IMR-90 (cell line): ENCODE measurements at regions not wholly inside any gene's neighbourhood (a gene's known extent, or its start where the extent isn't known, plus 50 kb on each side); places are given as distances from the start of the nearest gene placed in this dataset.

Experiments
- ATAC-seq: fragments of 200-7000 bp; cut with Tn5 transposase; 2 replicates; pipeline ENCODE4 v1.9.1; 2020; ENCODE audit warnings: low read depth, mild to moderate bottlenecking, moderate library complexity
- BruUV-seq: library from RNA; stranded (reverse); fragments of 400-500 nt; replicated peaks from 2 replicates; lab custom pipeline; 2021; lab: Mats Ljungman, UMichigan
- CTCF ChIA-PET: fragments of 300-600 bp; formaldehyde crosslinking; extraction: SDS; loops from one replicate; lab custom pipeline; 2021; ENCODE audit warnings: antibody characterized with exemption; lab: Yijun Ruan, JAX
- POLR2A ChIA-PET: fragments of 300-600 bp; sonication (Branson Sonifier 250); formaldehyde crosslinking; loops from one replicate; lab custom pipeline; 2022; ENCODE audit warnings: antibody characterized with exemption; ENCODE audit not compliant: unreplicated experiment; lab: Charles Lee
- DNase-seq: peaks from one replicate; pipeline ENCODE4 v3.0.0; 2013
- H2AFZ ChIP-seq: replicated peaks from 2 replicates; pipeline ENCODE3; 2013; ENCODE audit warnings: low read length, mild to moderate bottlenecking; ENCODE audit not compliant: poor library complexity
- H2AK5ac ChIP-seq: 2 replicates; pipeline ENCODE4 v1.6.1; 2013; ENCODE audit warnings: low read depth, low read length, inconsistent platforms
- H2AK9ac ChIP-seq: replicated peaks from 2 replicates; pipeline ENCODE3; 2013; ENCODE audit warnings: mild to moderate bottlenecking, low read depth, low read length, moderate library complexity; ENCODE audit not compliant: poor library complexity
- H2BK120ac ChIP-seq: 2 replicates; pipeline ENCODE4 v1.6.1; 2013; ENCODE audit warnings: low read depth, low read length, inconsistent platforms
- H2BK15ac ChIP-seq: 3 replicates; pipeline ENCODE4 v1.6.1; 2013; ENCODE audit warnings: low read depth, low read length, inconsistent platforms
- H2BK20ac ChIP-seq: 2 replicates; pipeline ENCODE4 v1.6.1; 2013; ENCODE audit warnings: low read depth, mild to moderate bottlenecking, inconsistent platforms, low read length, moderate library complexity
- H2BK5ac ChIP-seq: 2 replicates; pipeline ENCODE4 v1.6.1; 2013; ENCODE audit warnings: mild to moderate bottlenecking, low read depth, low read length, inconsistent platforms; ENCODE audit not compliant: poor library complexity, severe bottlenecking
- H3K14ac ChIP-seq: replicated peaks from 2 replicates; pipeline ENCODE4 v1.6.1; 2013; ENCODE audit warnings: low read depth, low read length, inconsistent platforms
- H3K18ac ChIP-seq: 2 replicates; pipeline ENCODE4 v1.6.1; 2013; ENCODE audit warnings: low read depth, low read length, control low read depth
- H3K23ac ChIP-seq: 2 replicates; pipeline ENCODE4 v1.6.1; 2013; ENCODE audit warnings: low read depth, low read length, inconsistent platforms
- H3K27ac ChIP-seq: 2 replicates; pipeline ENCODE4 v1.5.1; 2013; ENCODE audit warnings: mild to moderate bottlenecking, control low read depth, low read length; ENCODE audit not compliant: insufficient read depth
- H3K27me3 ChIP-seq: 2 replicates; pipeline ENCODE4 v1.6.1; 2013; ENCODE audit warnings: low read length; ENCODE audit not compliant: control insufficient read depth, insufficient read depth
- H3K36me3 ChIP-seq: 2 replicates; pipeline ENCODE4 v1.6.1; 2013; ENCODE audit warnings: low read length, mixed read lengths; ENCODE audit not compliant: control insufficient read depth, insufficient read depth
- H3K4ac ChIP-seq: 2 replicates; pipeline ENCODE4 v1.6.1; 2013; ENCODE audit warnings: low read depth, low read length, inconsistent platforms
- H3K4me1 ChIP-seq: 2 replicates; pipeline ENCODE4 v1.6.1; 2013; ENCODE audit warnings: low read length, mixed read lengths; ENCODE audit not compliant: control insufficient read depth, insufficient read depth
- H3K4me2 ChIP-seq: 2 replicates; pipeline ENCODE4 v1.6.1; 2013; ENCODE audit warnings: low read depth, mild to moderate bottlenecking, control low read depth, low read length, moderate library complexity
- H3K4me3 ChIP-seq: 2 replicates; pipeline ENCODE4 v1.5.1; 2013; ENCODE audit warnings: low read depth, mild to moderate bottlenecking, control low read depth, low read length, moderate library complexity; ENCODE audit not compliant: insufficient read depth
- H3K56ac ChIP-seq: 2 replicates; pipeline ENCODE4 v1.6.1; 2013; ENCODE audit warnings: low read length, inconsistent platforms; ENCODE audit not compliant: insufficient read depth; ENCODE audit errors: extremely low read depth
- H3K79me1 ChIP-seq, 2 experiments: 2 replicates each; pipeline ENCODE4 v1.6.1; 2013; ENCODE audit warnings: low read length in 2 of 2, inconsistent platforms in 1 of 2, low read depth in 1 of 2
- H3K9ac ChIP-seq: 2 replicates; pipeline ENCODE4 v1.6.1; 2013; ENCODE audit warnings: low read depth, low read length, control low read depth
- H3K9me1 ChIP-seq: 2 replicates; pipeline ENCODE4 v1.6.1; 2013; ENCODE audit warnings: low read length, inconsistent platforms; ENCODE audit not compliant: insufficient read depth
- H3K9me3 ChIP-seq: 2 replicates; pipeline ENCODE4 v1.6.1; 2013; ENCODE audit warnings: low read length; ENCODE audit not compliant: control insufficient read depth, insufficient read depth
- H4K20me1 ChIP-seq: 2 replicates; pipeline ENCODE4 v1.6.1; 2013; ENCODE audit warnings: low read length, inconsistent platforms; ENCODE audit not compliant: insufficient read depth
- H4K5ac ChIP-seq: 2 replicates; pipeline ENCODE4 v1.6.1; 2013; ENCODE audit warnings: mild to moderate bottlenecking, low read depth, low read length, control low read depth
- H4K8ac ChIP-seq, 2 experiments: 2 replicates each; pipeline ENCODE4 v1.6.1; 2013; ENCODE audit warnings: low read depth in 2 of 2, low read length in 2 of 2, control low read depth in 1 of 2, inconsistent platforms in 1 of 2
- H4K91ac ChIP-seq: 2 replicates; pipeline ENCODE4 v1.6.1; 2013; ENCODE audit warnings: low read depth, low read length, inconsistent platforms; ENCODE audit not compliant: insufficient read depth
- BHLHE40 ChIP-seq: fragments of 150-350 bp; IDR thresholded peaks from 2 replicates; pipeline ENCODE4 v1.6.1; 2016; ENCODE audit warnings: mild to moderate bottlenecking, low read depth, low read length
- CEBPB ChIP-seq: IDR thresholded peaks from 2 replicates; pipeline ENCODE4 v1.6.1; 2012; ENCODE audit warnings: low read depth, low read length, improper control_type of control experiment
- CHD1 ChIP-seq: IDR thresholded peaks from 2 replicates; pipeline ENCODE4 v1.6.1; 2012; ENCODE audit warnings: low read depth, low read length, improper control_type of control experiment
- FOS ChIP-seq: fragments of 150-350 bp; IDR thresholded peaks from 2 replicates; pipeline ENCODE4 v1.6.1; 2016; ENCODE audit warnings: low read depth, low read length
- MAFK ChIP-seq: IDR thresholded peaks from 2 replicates; pipeline ENCODE4 v1.6.1; 2012; ENCODE audit warnings: low read depth, low read length, improper control_type of control experiment
- MAZ ChIP-seq: IDR thresholded peaks from 2 replicates; pipeline ENCODE4 v1.6.1; 2012; ENCODE audit warnings: low read depth, mild to moderate bottlenecking, low read length, improper control_type of control experiment, moderate library complexity, borderline replicate concordance
- MXI1 ChIP-seq: IDR thresholded peaks from 2 replicates; pipeline ENCODE4 v1.6.1; 2012; ENCODE audit warnings: low read depth, mild to moderate bottlenecking, low read length, moderate library complexity, borderline replicate concordance
- NFE2L2 ChIP-seq: fragments of 150-350 bp; IDR thresholded peaks from 2 replicates; pipeline ENCODE4 v1.6.1; 2016; ENCODE audit warnings: low read depth, mild to moderate bottlenecking, low read length
- POLR2A ChIP-seq: IDR thresholded peaks from 2 replicates; pipeline ENCODE4 v1.6.1; 2012; ENCODE audit warnings: mild to moderate bottlenecking, low read depth, low read length
- RAD21 ChIP-seq: IDR thresholded peaks from 2 replicates; pipeline ENCODE4 v1.6.1; 2012; ENCODE audit warnings: low read length, improper control_type of control experiment
- RCOR1 ChIP-seq: IDR thresholded peaks from 2 replicates; pipeline ENCODE4 v1.6.1; 2012; ENCODE audit warnings: mild to moderate bottlenecking, low read length, improper control_type of control experiment; ENCODE audit not compliant: insufficient replicate concordance
- RFX5 ChIP-seq: IDR thresholded peaks from 2 replicates; pipeline ENCODE4 v1.8.0; 2012; ENCODE audit warnings: low read depth, mild to moderate bottlenecking, low read length, moderate library complexity
- SMC3 ChIP-seq: fragments of 150-350 bp; IDR thresholded peaks from 2 replicates; pipeline ENCODE4 v1.6.1; 2016; ENCODE audit warnings: low read depth, mild to moderate bottlenecking, antibody characterized with exemption, low read length, moderate library complexity
- USF2 ChIP-seq: fragments of 150-350 bp; IDR thresholded peaks from 2 replicates; pipeline ENCODE4 v1.6.1; 2017; ENCODE audit warnings: mild to moderate bottlenecking, antibody characterized with exemption, low read length, low read depth
- WGBS, 2 experiments: methylation state at CpG; one replicate each; pipeline versions ENCODE4 v1.1.5 to v1.1.7; 2013; ENCODE audit warnings: missing lambda C conversion rate in 2 of 2; ENCODE audit not compliant: insufficient read length in 1 of 2; ENCODE audit errors: extremely low coverage in 2 of 2; 5-methylcytosine and 5-hydroxymethylcytosine counted together
- dilution Hi-C: fragments of 300-500 bp; cut with HindIII; formaldehyde crosslinking; loops from one replicate; pipeline ENCODE4 v1.14.3; 2018; ENCODE audit warnings: low sequenced_read_pairs; ENCODE audit not compliant: unreplicated experiment
- in situ Hi-C: fragments of 300-500 bp; cut with MboI; formaldehyde crosslinking; loops from 3 replicates; pipeline ENCODE4 v1.14.3; 2019; ENCODE audit warnings: low sequenced_read_pairs, inconsistent platforms, mixed read lengths
- intact Hi-C: fragments of 100-400 bp; cut with micrococcal nuclease; formaldehyde crosslinking; loops from 2 replicates; pipeline ENCODE4 v1.10.0; 2022
- TF ChIP-seq, protein P1 (sequence below): conservative IDR thresholded peaks from 2 replicates; pipeline ENCODE4 v1.5.1; 2012; ENCODE audit warnings: mild to moderate bottlenecking, low read depth, low read length, improper control_type of control experiment
- TF ChIP-seq, protein P2 (sequence below): fragments of 150-350 bp; IDR thresholded peaks from 2 replicates; pipeline ENCODE4 v1.6.1; 2016; ENCODE audit warnings: low read depth, mild to moderate bottlenecking, low read length, moderate library complexity, borderline replicate concordance

- H2BK20ac ChIP-seq = no peak overlapping the region
- H2BK120ac ChIP-seq = no peak overlapping the region
- H3K23ac ChIP-seq = no peak overlapping the region
- no peak overlapping the region for H3K18ac ChIP-seq
- H3K27ac ChIP-seq = no peak overlapping the region
- no peak overlapping the region for H4K8ac ChIP-seq
- H2BK15ac ChIP-seq = no peak overlapping the region
- H2AFZ ChIP-seq = no peak overlapping the region
- ChIA-PET POLR2A (no interaction called here), CTCF (no interaction called here)
- DNase-seq (no peak), ATAC-seq (no peak)
- dilution Hi-C loops = no loop called here
- no TSS peak for BruUV-seq
- H2BK5ac ChIP-seq = no peak overlapping the region
- H3K56ac ChIP-seq = no peak overlapping the region
- H3K79me1 ChIP-seq = no peaks in the 10 kb centered on the region
- no peak overlapping the region for H3K14ac ChIP-seq
- H3K9ac ChIP-seq = no peak overlapping the region
- TF ChIP-seq RCOR1 = no peak
- no peak for TF ChIP-seq MAFK
- TF ChIP-seq, protein P1, sequence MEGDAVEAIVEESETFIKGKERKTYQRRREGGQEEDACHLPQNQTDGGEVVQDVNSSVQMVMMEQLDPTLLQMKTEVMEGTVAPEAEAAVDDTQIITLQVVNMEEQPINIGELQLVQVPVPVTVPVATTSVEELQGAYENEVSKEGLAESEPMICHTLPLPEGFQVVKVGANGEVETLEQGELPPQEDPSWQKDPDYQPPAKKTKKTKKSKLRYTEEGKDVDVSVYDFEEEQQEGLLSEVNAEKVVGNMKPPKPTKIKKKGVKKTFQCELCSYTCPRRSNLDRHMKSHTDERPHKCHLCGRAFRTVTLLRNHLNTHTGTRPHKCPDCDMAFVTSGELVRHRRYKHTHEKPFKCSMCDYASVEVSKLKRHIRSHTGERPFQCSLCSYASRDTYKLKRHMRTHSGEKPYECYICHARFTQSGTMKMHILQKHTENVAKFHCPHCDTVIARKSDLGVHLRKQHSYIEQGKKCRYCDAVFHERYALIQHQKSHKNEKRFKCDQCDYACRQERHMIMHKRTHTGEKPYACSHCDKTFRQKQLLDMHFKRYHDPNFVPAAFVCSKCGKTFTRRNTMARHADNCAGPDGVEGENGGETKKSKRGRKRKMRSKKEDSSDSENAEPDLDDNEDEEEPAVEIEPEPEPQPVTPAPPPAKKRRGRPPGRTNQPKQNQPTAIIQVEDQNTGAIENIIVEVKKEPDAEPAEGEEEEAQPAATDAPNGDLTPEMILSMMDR = no peak
- TF ChIP-seq FOS = no peak
- TF ChIP-seq MXI1 = no peak
- TF ChIP-seq BHLHE40 = no peak
- no peak for TF ChIP-seq CHD1
- TF ChIP-seq POLR2A = no peak
- TF ChIP-seq USF2 = no peak
- no peak for TF ChIP-seq RAD21
- TF ChIP-seq NFE2L2 = no peak
- TF ChIP-seq RFX5 = no peak
- no peak for TF ChIP-seq CEBPB
- TF ChIP-seq, protein P2, sequence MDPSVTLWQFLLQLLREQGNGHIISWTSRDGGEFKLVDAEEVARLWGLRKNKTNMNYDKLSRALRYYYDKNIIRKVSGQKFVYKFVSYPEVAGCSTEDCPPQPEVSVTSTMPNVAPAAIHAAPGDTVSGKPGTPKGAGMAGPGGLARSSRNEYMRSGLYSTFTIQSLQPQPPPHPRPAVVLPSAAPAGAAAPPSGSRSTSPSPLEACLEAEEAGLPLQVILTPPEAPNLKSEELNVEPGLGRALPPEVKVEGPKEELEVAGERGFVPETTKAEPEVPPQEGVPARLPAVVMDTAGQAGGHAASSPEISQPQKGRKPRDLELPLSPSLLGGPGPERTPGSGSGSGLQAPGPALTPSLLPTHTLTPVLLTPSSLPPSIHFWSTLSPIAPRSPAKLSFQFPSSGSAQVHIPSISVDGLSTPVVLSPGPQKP = no peak
- no peak for TF ChIP-seq MAZ
- no peak for TF ChIP-seq SMC3
- H3K27me3 ChIP-seq = no peaks in the 10 kb centered on the region
- H3K4me1 ChIP-seq = no peaks in the 10 kb centered on the region
- H3K36me3 ChIP-seq = no peaks in the 10 kb centered on the region
- no peaks in the 10 kb centered on the region for H4K20me1 ChIP-seq
- no CpG with 5 or more reads among the region's 3 CpGs for WGBS, 2 experiments
- H3K4me2 ChIP-seq = no peak overlapping the region
- intact Hi-C loops = no loop called here
- H4K91ac ChIP-seq = no peak overlapping the region
- H4K5ac ChIP-seq = no peak overlapping the region
- no peak overlapping the region for H3K4me3 ChIP-seq
- no peak overlapping the region for H2AK5ac ChIP-seq
- no peak overlapping the region for H2AK9ac ChIP-seq
- no peaks in the 10 kb centered on the region for H3K9me1 ChIP-seq
- peaks cover 25% of the 10 kb centered on the region for H3K9me3 ChIP-seq
- no peak overlapping the region for H3K4ac ChIP-seq
- in situ Hi-C loops = no loop called here
Measured at GRCh38 chr2:136497709-136498108, 267.6 kb upstream of the THSD7B start.
